K562 (cell line): ENCODE measurements at regions not wholly inside any gene's neighbourhood (a gene's known extent, or its start where the extent isn't known, plus 50 kb on each side); places are given as distances from the start of the nearest gene placed in this dataset.

Source experiments
- ATAC-seq: fragments of 200-7000 bp; cut with Tn5 transposase; 3 replicates; pipeline ENCODE4 v1.9.1; 2020; ENCODE audit warnings: moderate library complexity
- BruUV-seq: library from RNA; stranded (reverse); fragments of 400-500 nt; replicated peaks from 2 replicates; lab custom pipeline; 2021; lab: Mats Ljungman, UMichigan
- CTCF ChIA-PET: fragments of 300-600 bp; formaldehyde crosslinking; extraction: SDS; loops from one replicate; lab custom pipeline; 2021; ENCODE audit warnings: low intra/inter-chr PET ratio; lab: Yijun Ruan, JAX
- POLR2A ChIA-PET: fragments of 300-600, 350-650 bp; sonication (Branson Sonifier 250); formaldehyde crosslinking; extraction: SDS; loops from one replicate; lab custom pipeline; 2021; ENCODE audit warnings: antibody characterized with exemption, inconsistent platforms; lab: Yijun Ruan, JAX
- DNase-seq, 4 experiments: peaks; one replicate each; pipeline versions ENCODE4 v3.0.0 to v3.0.0-alpha.2; 2011 to 2018; ENCODE audit warnings: low spot score in 3 of 4, mixed read lengths in 3 of 4; ENCODE audit errors: extremely low read depth in 1 of 4
- FAIRE-seq: peaks from 2 replicates; lab custom pipeline; 2011; peaks lifted over from hg19 to GRCh38; lab: Jason Lieb, UNC
- H2AFZ ChIP-seq: 2 replicates; pipeline ENCODE4 v1.6.0; 2011; ENCODE audit warnings: low read depth, low read length, control low read depth, inconsistent platforms
- H3K27ac ChIP-seq: fragments of 200-600 bp; 3 replicates; pipeline ENCODE4 v1.8.0; 2011; ENCODE audit warnings: low read depth, mild to moderate bottlenecking, control low read depth, inconsistent platforms, low read length, moderate library complexity, mixed read lengths; ENCODE audit errors: extremely low read depth
- H3K27me3 ChIP-seq, 2 experiments: fragments of 300-600 bp in 1 of 2; 2 replicates in 1 of 2; 3 replicates in 1 of 2; pipeline versions ENCODE4 v1.6.0 to v1.8.0; 2011; ENCODE audit warnings: inconsistent platforms in 2 of 2, low read length in 2 of 2, mild to moderate bottlenecking in 1 of 2, mixed read lengths in 1 of 2, moderate library complexity in 1 of 2; ENCODE audit not compliant: control insufficient read depth in 2 of 2, insufficient read depth in 2 of 2
- H3K36me3 ChIP-seq: fragments of 300-600 bp; 3 replicates; pipeline ENCODE4 v1.8.0; 2011; ENCODE audit warnings: mild to moderate bottlenecking, low read length, inconsistent platforms; ENCODE audit not compliant: control insufficient read depth, insufficient read depth
- H3K4me1 ChIP-seq, 2 experiments: fragments of 200-600 bp in 1 of 2; replicated peaks in 1 of 2; 2 replicates in 1 of 2; 3 replicates in 1 of 2; pipeline versions ENCODE4 v1.5.1 to v1.8.0; 2011; ENCODE audit warnings: inconsistent platforms in 2 of 2, low read length in 2 of 2, mild to moderate bottlenecking in 1 of 2, mixed read lengths in 1 of 2, moderate library complexity in 1 of 2; ENCODE audit not compliant: control insufficient read depth in 2 of 2, insufficient read depth in 2 of 2
- H3K4me2 ChIP-seq: 2 replicates; pipeline ENCODE4 v1.6.1; 2011; ENCODE audit warnings: low read length, control low read depth, inconsistent platforms, mixed read lengths; ENCODE audit not compliant: insufficient read depth
- H3K4me3 ChIP-seq: fragments of 200-600 bp; sonication (generic), shearing (Covaris generic); 2 replicates; pipeline ENCODE4 v1.5.1; 2016; ENCODE audit warnings: control low read depth, inconsistent platforms
- H3K79me2 ChIP-seq: fragments of 200-600 bp; 3 replicates; pipeline ENCODE4 v1.8.0; 2011; ENCODE audit warnings: low read length, inconsistent platforms; ENCODE audit not compliant: control insufficient read depth, insufficient read depth
- H3K9ac ChIP-seq, 2 experiments: 2 replicates each; pipeline versions ENCODE4 v1.6.0 to v1.6.1; 2011; ENCODE audit warnings: low read depth in 2 of 2, low read length in 2 of 2, control low read depth in 1 of 2, inconsistent platforms in 1 of 2, mild to moderate bottlenecking in 1 of 2, mixed read lengths in 1 of 2; ENCODE audit not compliant: insufficient read depth in 1 of 2
- H3K9me1 ChIP-seq: one replicate; pipeline ENCODE4 v1.6.0; 2011; ENCODE audit warnings: inconsistent platforms, mild to moderate bottlenecking, low read length, moderate library complexity; ENCODE audit not compliant: control insufficient read depth, insufficient read depth
- H3K9me3 ChIP-seq: replicated peaks from 2 replicates; pipeline ENCODE4 v1.5.1; 2011; ENCODE audit warnings: low read depth, low read length, inconsistent platforms; ENCODE audit not compliant: control insufficient read depth, insufficient read depth
- H4K20me1 ChIP-seq: replicated peaks from 2 replicates; pipeline ENCODE4 v1.6.1; 2011; ENCODE audit warnings: low read length, inconsistent platforms, mixed read lengths; ENCODE audit not compliant: control insufficient read depth, insufficient read depth
- HDAC8 ChIP-seq: fragments of 450-650 bp; IDR thresholded peaks from 2 replicates; pipeline ENCODE4 v1.6.1; 2016; ENCODE audit warnings: mild to moderate bottlenecking, missing genetic modification characterization, moderate library complexity, missing compliant biosample characterization
- ZKSCAN3 ChIP-seq: fragments of 250-450 bp; sonication (Bioruptor Pico); IDR thresholded peaks from 2 replicates; pipeline ENCODE4 v1.4.0; 2020
- ZNF586 ChIP-seq: fragments of 450-650 bp; formaldehyde crosslinking; conservative IDR thresholded peaks from 2 replicates; pipeline ENCODE4 v1.4.0; 2020; ENCODE audit warnings: mild to moderate bottlenecking, moderate library complexity
- ZNF764 ChIP-seq: fragments of 250-450 bp; sonication (Bioruptor Pico); IDR thresholded peaks from 2 replicates; pipeline ENCODE4 v1.4.0; 2020; ENCODE audit warnings: low read depth, mild to moderate bottlenecking, moderate library complexity
- WGBS: fragments of 100-300 bp; shearing (Covaris generic); methylation state at CpG from one replicate; pipeline ENCODE4 v1.1.6; 2016; ENCODE audit warnings: low coverage, mixed read lengths; ENCODE audit not compliant: insufficient coverage; ENCODE audit errors: missing lambda C conversion rate; 5-methylcytosine and 5-hydroxymethylcytosine counted together
- in situ Hi-C: fragments of 300-500 bp; cut with MboI; formaldehyde crosslinking; loops from 4 replicates; pipeline ENCODE4 v1.15.0; 2018; ENCODE audit warnings: inconsistent platforms, mixed read lengths
- intact Hi-C: fragments of 100-400 bp; cut with micrococcal nuclease; formaldehyde crosslinking; loops from 2 replicates; pipeline ENCODE4 v1.14.2; 2022
- TF ChIP-seq, protein P1 (sequence below), 3 experiments: fragments of 200-800 bp in 1 of 3; fragments of 250-450 bp in 1 of 3; fragments of 450-650 bp in 1 of 3; sonication (Bioruptor Pico) in 1 of 3; sonication (Bioruptor generic) in 1 of 3; formaldehyde crosslinking in 1 of 3; IDR thresholded peaks; 2 replicates each; pipeline versions ENCODE4 v1.6.1 to v1.8.0; 2016 to 2022; ENCODE audit warnings: mild to moderate bottlenecking in 2 of 3, missing genetic modification characterization in 2 of 3, missing compliant biosample characterization in 1 of 3, moderate library complexity in 1 of 3
- TF ChIP-seq, protein P2 (sequence below): fragments of 250-450 bp; sonication (Bioruptor Pico); IDR thresholded peaks from 2 replicates; pipeline ENCODE4 v1.4.0; 2020
- TF ChIP-seq, protein P3 (sequence below): sonication (generic); formaldehyde crosslinking; IDR thresholded peaks from 2 replicates; pipeline ENCODE4 v1.5.0; 2020; ENCODE audit warnings: missing genetic modification reagents

DNA sequence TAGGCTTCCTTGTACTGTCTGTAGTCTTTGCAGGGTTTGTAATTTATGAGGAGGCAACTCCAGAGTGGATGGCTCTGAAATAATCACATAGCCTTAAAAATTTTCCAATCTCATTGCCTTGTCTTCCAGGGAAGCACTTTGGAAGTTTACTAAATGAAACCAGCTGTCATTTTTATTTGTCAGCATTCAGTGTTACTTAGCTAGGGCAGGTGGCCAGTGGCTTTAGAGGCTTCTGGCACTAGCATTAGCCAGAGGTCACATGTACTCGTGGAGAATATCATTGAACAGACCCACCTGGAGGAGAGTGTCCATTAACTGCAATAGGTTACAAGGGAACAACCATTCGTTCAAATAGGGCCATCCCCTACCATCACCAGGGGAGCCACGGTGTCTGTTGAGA lies 160.3 kb upstream of the SLC28A3 start:
- DNase-seq (no peak), ATAC-seq (no peak), FAIRE-seq (no peak)
- Histone ChIP-seq H3K4me1 (no peaks in the 10 kb centered on the region), H3K9me3 (no peaks in the 10 kb centered on the region), H3K79me2 (no peaks in the 10 kb centered on the region), H3K27me3 (no peaks in the 10 kb centered on the region), H3K9me1 (no peaks in the 10 kb centered on the region), H3K36me3 (no peaks in the 10 kb centered on the region), H2AFZ (no peak overlapping the region), H3K9ac (no peak overlapping the region), H3K27ac (no peak overlapping the region), H3K4me2 (no peak overlapping the region), H3K4me3 (no peak overlapping the region), H4K20me1 (no peaks in the 10 kb centered on the region)
- ChIA-PET POLR2A (no interaction called here), CTCF (no interaction called here)
- WGBS: 0% methylated on average over 3 of the region's 3 CpGs
- TF ChIP-seq ZKSCAN3 (CRISPR knock-in tag) (no peak), ZNF764 (CRISPR knock-in tag) (no peak), ZNF586 (CRISPR knock-in tag) (no peak), HDAC8 (tag) (no peak)
- TF ChIP-seq, protein P1, sequence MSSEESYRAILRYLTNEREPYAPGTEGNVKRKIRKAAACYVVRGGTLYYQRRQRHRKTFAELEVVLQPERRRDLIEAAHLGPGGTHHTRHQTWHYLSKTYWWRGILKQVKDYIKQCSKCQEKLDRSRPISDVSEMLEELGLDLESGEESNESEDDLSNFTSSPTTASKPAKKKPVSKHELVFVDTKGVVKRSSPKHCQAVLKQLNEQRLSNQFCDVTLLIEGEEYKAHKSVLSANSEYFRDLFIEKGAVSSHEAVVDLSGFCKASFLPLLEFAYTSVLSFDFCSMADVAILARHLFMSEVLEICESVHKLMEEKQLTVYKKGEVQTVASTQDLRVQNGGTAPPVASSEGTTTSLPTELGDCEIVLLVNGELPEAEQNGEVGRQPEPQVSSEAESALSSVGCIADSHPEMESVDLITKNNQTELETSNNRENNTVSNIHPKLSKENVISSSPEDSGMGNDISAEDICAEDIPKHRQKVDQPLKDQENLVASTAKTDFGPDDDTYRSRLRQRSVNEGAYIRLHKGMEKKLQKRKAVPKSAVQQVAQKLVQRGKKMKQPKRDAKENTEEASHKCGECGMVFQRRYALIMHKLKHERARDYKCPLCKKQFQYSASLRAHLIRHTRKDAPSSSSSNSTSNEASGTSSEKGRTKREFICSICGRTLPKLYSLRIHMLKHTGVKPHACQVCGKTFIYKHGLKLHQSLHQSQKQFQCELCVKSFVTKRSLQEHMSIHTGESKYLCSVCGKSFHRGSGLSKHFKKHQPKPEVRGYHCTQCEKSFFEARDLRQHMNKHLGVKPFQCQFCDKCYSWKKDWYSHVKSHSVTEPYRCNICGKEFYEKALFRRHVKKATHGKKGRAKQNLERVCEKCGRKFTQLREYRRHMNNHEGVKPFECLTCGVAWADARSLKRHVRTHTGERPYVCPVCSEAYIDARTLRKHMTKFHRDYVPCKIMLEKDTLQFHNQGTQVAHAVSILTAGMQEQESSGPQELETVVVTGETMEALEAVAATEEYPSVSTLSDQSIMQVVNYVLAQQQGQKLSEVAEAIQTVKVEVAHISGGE (CRISPR knock-in tag; IDR thresholded peaks at IDR 0.05): no peak
- TF ChIP-seq, protein P2, sequence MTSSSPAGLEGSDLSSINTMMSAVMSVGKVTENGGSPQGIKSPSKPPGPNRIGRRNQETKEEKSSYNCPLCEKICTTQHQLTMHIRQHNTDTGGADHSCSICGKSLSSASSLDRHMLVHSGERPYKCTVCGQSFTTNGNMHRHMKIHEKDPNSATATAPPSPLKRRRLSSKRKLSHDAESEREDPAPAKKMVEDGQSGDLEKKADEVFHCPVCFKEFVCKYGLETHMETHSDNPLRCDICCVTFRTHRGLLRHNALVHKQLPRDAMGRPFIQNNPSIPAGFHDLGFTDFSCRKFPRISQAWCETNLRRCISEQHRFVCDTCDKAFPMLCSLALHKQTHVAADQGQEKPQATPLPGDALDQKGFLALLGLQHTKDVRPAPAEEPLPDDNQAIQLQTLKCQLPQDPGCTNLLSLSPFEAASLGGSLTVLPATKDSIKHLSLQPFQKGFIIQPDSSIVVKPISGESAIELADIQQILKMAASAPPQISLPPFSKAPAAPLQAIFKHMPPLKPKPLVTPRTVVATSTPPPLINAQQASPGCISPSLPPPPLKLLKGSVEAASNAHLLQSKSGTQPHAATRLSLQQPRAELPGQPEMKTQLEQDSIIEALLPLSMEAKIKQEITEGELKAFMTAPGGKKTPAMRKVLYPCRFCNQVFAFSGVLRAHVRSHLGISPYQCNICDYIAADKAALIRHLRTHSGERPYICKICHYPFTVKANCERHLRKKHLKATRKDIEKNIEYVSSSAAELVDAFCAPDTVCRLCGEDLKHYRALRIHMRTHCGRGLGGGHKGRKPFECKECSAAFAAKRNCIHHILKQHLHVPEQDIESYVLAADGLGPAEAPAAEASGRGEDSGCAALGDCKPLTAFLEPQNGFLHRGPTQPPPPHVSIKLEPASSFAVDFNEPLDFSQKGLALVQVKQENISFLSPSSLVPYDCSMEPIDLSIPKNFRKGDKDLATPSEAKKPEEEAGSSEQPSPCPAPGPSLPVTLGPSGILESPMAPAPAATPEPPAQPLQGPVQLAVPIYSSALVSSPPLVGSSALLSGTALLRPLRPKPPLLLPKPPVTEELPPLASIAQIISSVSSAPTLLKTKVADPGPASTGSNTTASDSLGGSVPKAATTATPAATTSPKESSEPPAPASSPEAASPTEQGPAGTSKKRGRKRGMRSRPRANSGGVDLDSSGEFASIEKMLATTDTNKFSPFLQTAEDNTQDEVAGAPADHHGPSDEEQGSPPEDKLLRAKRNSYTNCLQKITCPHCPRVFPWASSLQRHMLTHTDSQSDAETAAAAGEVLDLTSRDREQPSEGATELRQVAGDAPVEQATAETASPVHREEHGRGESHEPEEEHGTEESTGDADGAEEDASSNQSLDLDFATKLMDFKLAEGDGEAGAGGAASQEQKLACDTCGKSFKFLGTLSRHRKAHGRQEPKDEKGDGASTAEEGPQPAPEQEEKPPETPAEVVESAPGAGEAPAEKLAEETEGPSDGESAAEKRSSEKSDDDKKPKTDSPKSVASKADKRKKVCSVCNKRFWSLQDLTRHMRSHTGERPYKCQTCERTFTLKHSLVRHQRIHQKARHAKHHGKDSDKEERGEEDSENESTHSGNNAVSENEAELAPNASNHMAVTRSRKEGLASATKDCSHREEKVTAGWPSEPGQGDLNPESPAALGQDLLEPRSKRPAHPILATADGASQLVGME: no peak
- TF ChIP-seq, protein P3, sequence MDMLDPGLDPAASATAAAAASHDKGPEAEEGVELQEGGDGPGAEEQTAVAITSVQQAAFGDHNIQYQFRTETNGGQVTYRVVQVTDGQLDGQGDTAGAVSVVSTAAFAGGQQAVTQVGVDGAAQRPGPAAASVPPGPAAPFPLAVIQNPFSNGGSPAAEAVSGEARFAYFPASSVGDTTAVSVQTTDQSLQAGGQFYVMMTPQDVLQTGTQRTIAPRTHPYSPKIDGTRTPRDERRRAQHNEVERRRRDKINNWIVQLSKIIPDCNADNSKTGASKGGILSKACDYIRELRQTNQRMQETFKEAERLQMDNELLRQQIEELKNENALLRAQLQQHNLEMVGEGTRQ: no peak
- BruUV-seq: no TSS peak
- intact Hi-C loops: no loop called here
- in situ Hi-C loops: no loop called here
